ENCODE measurements at regions not wholly inside any gene's neighbourhood (a gene's known extent, or its start where the extent isn't known, plus 50 kb on each side); places are given as distances from the start of the nearest gene placed in this dataset.

GRCh38 chr10:28060031-28060607 lies 61.2 kb upstream of the ODAD2 start:
- TF ChIP-seq, protein P1, sequence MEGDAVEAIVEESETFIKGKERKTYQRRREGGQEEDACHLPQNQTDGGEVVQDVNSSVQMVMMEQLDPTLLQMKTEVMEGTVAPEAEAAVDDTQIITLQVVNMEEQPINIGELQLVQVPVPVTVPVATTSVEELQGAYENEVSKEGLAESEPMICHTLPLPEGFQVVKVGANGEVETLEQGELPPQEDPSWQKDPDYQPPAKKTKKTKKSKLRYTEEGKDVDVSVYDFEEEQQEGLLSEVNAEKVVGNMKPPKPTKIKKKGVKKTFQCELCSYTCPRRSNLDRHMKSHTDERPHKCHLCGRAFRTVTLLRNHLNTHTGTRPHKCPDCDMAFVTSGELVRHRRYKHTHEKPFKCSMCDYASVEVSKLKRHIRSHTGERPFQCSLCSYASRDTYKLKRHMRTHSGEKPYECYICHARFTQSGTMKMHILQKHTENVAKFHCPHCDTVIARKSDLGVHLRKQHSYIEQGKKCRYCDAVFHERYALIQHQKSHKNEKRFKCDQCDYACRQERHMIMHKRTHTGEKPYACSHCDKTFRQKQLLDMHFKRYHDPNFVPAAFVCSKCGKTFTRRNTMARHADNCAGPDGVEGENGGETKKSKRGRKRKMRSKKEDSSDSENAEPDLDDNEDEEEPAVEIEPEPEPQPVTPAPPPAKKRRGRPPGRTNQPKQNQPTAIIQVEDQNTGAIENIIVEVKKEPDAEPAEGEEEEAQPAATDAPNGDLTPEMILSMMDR (IDR thresholded peaks at IDR 0.05): no peak
- DNase-seq (no peak), ATAC-seq (no peak)
- Histone ChIP-seq H3K36me3 (peaks cover 0 to 18% of the 10 kb centered on the region in 2 donors), H3K27me3 (no peaks in the 10 kb centered on the region), H3K4me3 (no peak overlapping the region), H3K27ac (no peak overlapping the region), H3K4me1 (no peaks in the 10 kb centered on the region), H3K9me3 (no peaks in the 10 kb centered on the region)
- intact Hi-C loops (cut with DNase I): no loop called here

- ATAC-seq (no peak), DNase-seq (no peak)
- TF ChIP-seq, protein P1 (IDR thresholded peaks at IDR 0.05): no peak
- Histone ChIP-seq H3K27ac (no peak overlapping the region), H3K4me1 (no peaks in the 10 kb centered on the region), H3K4me3 (no peak overlapping the region), H3K36me3 (peaks cover 0 to 18% of the 10 kb centered on the region in 2 donors), H3K27me3 (no peaks in the 10 kb centered on the region), H3K9me3 (no peaks in the 10 kb centered on the region)
- intact Hi-C loops (cut with DNase I): no loop called here
These were observed 59.9 kb upstream of the ODAD2 start for GRCh38 chr10:28058746-28059145.

- no peaks in the 10 kb centered on the region for H3K27me3 ChIP-seq
- H3K4me1 ChIP-seq: no peaks in the 10 kb centered on the region
- TF ChIP-seq, protein P1 (IDR thresholded peaks at IDR 0.05): no peak
- DNase-seq: peak in 2 of 4 donors; percentile 64 to 65
- ATAC-seq: peak; percentile 66
- H3K27ac ChIP-seq: peak overlapping the region in 1 of 2 donors; percentile 34
- H3K36me3 ChIP-seq: peaks cover 0 to 18% of the 10 kb centered on the region in 2 donors
- H3K9me3 ChIP-seq: no peaks in the 10 kb centered on the region
- H3K4me3 ChIP-seq: no peak overlapping the region
- intact Hi-C loops (cut with DNase I): no loop called here
These were observed 55.5 kb upstream of the ODAD2 start for GRCh38 chr10:28054228-28054860.

DNA sequence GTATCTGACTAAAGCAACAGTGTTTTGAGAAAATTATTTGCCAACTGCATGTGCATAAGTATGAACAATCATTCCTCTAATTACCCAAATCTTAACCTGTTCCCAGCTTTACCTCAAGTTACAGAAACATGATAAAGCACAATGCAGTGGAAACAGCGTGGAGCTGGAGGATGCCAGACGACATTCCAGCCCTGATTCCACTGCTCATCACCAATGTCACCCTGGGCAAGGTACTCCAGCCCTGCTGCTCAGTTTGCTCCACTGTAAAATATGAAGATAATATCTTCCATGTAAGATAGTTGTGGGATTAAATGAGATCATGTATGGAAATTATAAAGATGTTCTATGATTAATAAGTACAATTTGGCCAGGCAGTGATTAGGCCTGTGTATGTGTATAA lies 50.4 kb upstream of the ODAD2 start:
- H3K4me3 ChIP-seq: no peak overlapping the region
- H3K27ac ChIP-seq: no peak overlapping the region
- DNase-seq (no peak), ATAC-seq (no peak)
- no peaks in the 10 kb centered on the region for H3K36me3 ChIP-seq
- no peaks in the 10 kb centered on the region for H3K4me1 ChIP-seq
- H3K9me3 ChIP-seq: no peaks in the 10 kb centered on the region
- intact Hi-C loops (cut with DNase I): no loop called here
- H3K27me3 ChIP-seq: no peaks in the 10 kb centered on the region
- TF ChIP-seq, protein P1 (IDR thresholded peaks at IDR 0.05): no peak

Measured in left lung (tissue), 4 donors.